K562 (cell line): ENCODE measurements at regions not wholly inside any gene's neighbourhood (a gene's known extent, or its start where the extent isn't known, plus 50 kb on each side); places are given as distances from the start of the nearest gene placed in this dataset.

Experiments used
- ATAC-seq: fragments of 200-7000 bp; cut with Tn5 transposase; 3 replicates; pipeline ENCODE4 v1.9.1; 2020; ENCODE audit warnings: moderate library complexity
- BruUV-seq: library from RNA; stranded (reverse); fragments of 400-500 nt; replicated peaks from 2 replicates; lab custom pipeline; 2021; lab: Mats Ljungman, UMichigan
- CTCF ChIA-PET: fragments of 300-600 bp; formaldehyde crosslinking; extraction: SDS; loops from one replicate; lab custom pipeline; 2021; ENCODE audit warnings: low intra/inter-chr PET ratio; lab: Yijun Ruan, JAX
- POLR2A ChIA-PET: fragments of 300-600, 350-650 bp; sonication (Branson Sonifier 250); formaldehyde crosslinking; extraction: SDS; loops from one replicate; lab custom pipeline; 2021; ENCODE audit warnings: antibody characterized with exemption, inconsistent platforms; lab: Yijun Ruan, JAX
- DNase-seq, 4 experiments: peaks; one replicate each; pipeline versions ENCODE4 v3.0.0 to v3.0.0-alpha.2; 2011 to 2018; ENCODE audit warnings: low spot score in 3 of 4, mixed read lengths in 3 of 4; ENCODE audit errors: extremely low read depth in 1 of 4
- FAIRE-seq: peaks from 2 replicates; lab custom pipeline; 2011; peaks lifted over from hg19 to GRCh38; lab: Jason Lieb, UNC
- H2AFZ ChIP-seq: 2 replicates; pipeline ENCODE4 v1.6.0; 2011; ENCODE audit warnings: low read depth, low read length, control low read depth, inconsistent platforms
- H3K27ac ChIP-seq: fragments of 200-600 bp; 3 replicates; pipeline ENCODE4 v1.8.0; 2011; ENCODE audit warnings: low read depth, mild to moderate bottlenecking, control low read depth, inconsistent platforms, low read length, moderate library complexity, mixed read lengths; ENCODE audit errors: extremely low read depth
- H3K27me3 ChIP-seq, 2 experiments: fragments of 300-600 bp in 1 of 2; 2 replicates in 1 of 2; 3 replicates in 1 of 2; pipeline versions ENCODE4 v1.6.0 to v1.8.0; 2011; ENCODE audit warnings: inconsistent platforms in 2 of 2, low read length in 2 of 2, mild to moderate bottlenecking in 1 of 2, mixed read lengths in 1 of 2, moderate library complexity in 1 of 2; ENCODE audit not compliant: control insufficient read depth in 2 of 2, insufficient read depth in 2 of 2
- H3K36me3 ChIP-seq: fragments of 300-600 bp; 3 replicates; pipeline ENCODE4 v1.8.0; 2011; ENCODE audit warnings: mild to moderate bottlenecking, low read length, inconsistent platforms; ENCODE audit not compliant: control insufficient read depth, insufficient read depth
- H3K4me1 ChIP-seq, 2 experiments: fragments of 200-600 bp in 1 of 2; replicated peaks in 1 of 2; 2 replicates in 1 of 2; 3 replicates in 1 of 2; pipeline versions ENCODE4 v1.5.1 to v1.8.0; 2011; ENCODE audit warnings: inconsistent platforms in 2 of 2, low read length in 2 of 2, mild to moderate bottlenecking in 1 of 2, mixed read lengths in 1 of 2, moderate library complexity in 1 of 2; ENCODE audit not compliant: control insufficient read depth in 2 of 2, insufficient read depth in 2 of 2
- H3K4me2 ChIP-seq: 2 replicates; pipeline ENCODE4 v1.6.1; 2011; ENCODE audit warnings: low read length, control low read depth, inconsistent platforms, mixed read lengths; ENCODE audit not compliant: insufficient read depth
- H3K4me3 ChIP-seq: fragments of 200-600 bp; sonication (generic), shearing (Covaris generic); 2 replicates; pipeline ENCODE4 v1.5.1; 2016; ENCODE audit warnings: control low read depth, inconsistent platforms
- H3K79me2 ChIP-seq: fragments of 200-600 bp; 3 replicates; pipeline ENCODE4 v1.8.0; 2011; ENCODE audit warnings: low read length, inconsistent platforms; ENCODE audit not compliant: control insufficient read depth, insufficient read depth
- H3K9ac ChIP-seq, 2 experiments: 2 replicates each; pipeline versions ENCODE4 v1.6.0 to v1.6.1; 2011; ENCODE audit warnings: low read depth in 2 of 2, low read length in 2 of 2, control low read depth in 1 of 2, inconsistent platforms in 1 of 2, mild to moderate bottlenecking in 1 of 2, mixed read lengths in 1 of 2; ENCODE audit not compliant: insufficient read depth in 1 of 2
- H3K9me1 ChIP-seq: one replicate; pipeline ENCODE4 v1.6.0; 2011; ENCODE audit warnings: inconsistent platforms, mild to moderate bottlenecking, low read length, moderate library complexity; ENCODE audit not compliant: control insufficient read depth, insufficient read depth
- H3K9me3 ChIP-seq: replicated peaks from 2 replicates; pipeline ENCODE4 v1.5.1; 2011; ENCODE audit warnings: low read depth, low read length, inconsistent platforms; ENCODE audit not compliant: control insufficient read depth, insufficient read depth
- H4K20me1 ChIP-seq: replicated peaks from 2 replicates; pipeline ENCODE4 v1.6.1; 2011; ENCODE audit warnings: low read length, inconsistent platforms, mixed read lengths; ENCODE audit not compliant: control insufficient read depth, insufficient read depth
- ARID1B ChIP-seq: fragments of 450-650 bp; IDR thresholded peaks from 2 replicates; pipeline ENCODE4 v1.6.1; 2016; ENCODE audit warnings: antibody characterized with exemption, mild to moderate bottlenecking, inconsistent platforms
- BCL6 ChIP-seq: fragments of 250-450 bp; sonication (Bioruptor Pico); IDR thresholded peaks from 2 replicates; pipeline ENCODE4 v1.4.0; 2020
- BRD4 ChIP-seq: fragments of 200-600 bp; sonication (generic); IDR thresholded peaks from 2 replicates; pipeline ENCODE4 v1.6.1; 2017; ENCODE audit warnings: inconsistent platforms
- E2F6 ChIP-seq, 2 experiments: IDR thresholded peaks; 2 replicates each; pipeline ENCODE4 v1.6.1; 2011; ENCODE audit warnings: borderline replicate concordance in 1 of 2, control low read depth in 1 of 2, low read depth in 1 of 2, low read length in 1 of 2, mild to moderate bottlenecking in 1 of 2, mixed read lengths in 1 of 2, moderate library complexity in 1 of 2; ENCODE audit not compliant: insufficient read depth in 1 of 2, insufficient read length in 1 of 2, poor library complexity in 1 of 2, severe bottlenecking in 1 of 2; ENCODE audit errors: extremely low read depth in 1 of 2
- FIP1L1 ChIP-seq: fragments of 200-400 bp; formaldehyde crosslinking; IDR thresholded peaks from 2 replicates; pipeline ENCODE4 v1.6.1; 2018; ENCODE audit warnings: mild to moderate bottlenecking, low read depth, low read length; ENCODE audit not compliant: poor library complexity, severe bottlenecking
- FOXM1 ChIP-seq, 2 experiments: fragments of 450-650 bp in 1 of 2; sonication (generic) in 1 of 2; formaldehyde crosslinking in 1 of 2; IDR thresholded peaks; 2 replicates each; pipeline versions ENCODE4 v1.6.1 to v1.9.0; 2017 to 2022; ENCODE audit warnings: low read depth in 2 of 2, mild to moderate bottlenecking in 2 of 2, missing genetic modification reagents in 1 of 2, moderate library complexity in 1 of 2
- GATAD2A ChIP-seq: fragments of 450-650 bp; IDR thresholded peaks from 2 replicates; pipeline ENCODE4 v1.6.1; 2017
- HDAC1 ChIP-seq, 2 experiments: fragments of 450-650 bp; IDR thresholded peaks; 2 replicates each; pipeline ENCODE4 v1.6.1; 2016 to 2017; ENCODE audit warnings: inconsistent platforms in 1 of 2, mild to moderate bottlenecking in 1 of 2, moderate library complexity in 1 of 2
- ID3 ChIP-seq, 2 experiments: fragments of 250-450 bp in 1 of 2; fragments of 450-650 bp in 1 of 2; sonication (Bioruptor Pico) in 1 of 2; IDR thresholded peaks; 2 replicates each; pipeline versions ENCODE4 v1.6.1 to v1.8.0; 2016 to 2021; ENCODE audit warnings: mild to moderate bottlenecking in 2 of 2, moderate library complexity in 2 of 2, missing compliant biosample characterization in 1 of 2, missing genetic modification characterization in 1 of 2
- KHSRP ChIP-seq: fragments of 450-650 bp; IDR thresholded peaks from 2 replicates; pipeline ENCODE4 v1.6.1; 2017
- PCBP2 ChIP-seq: fragments of 200-400 bp; formaldehyde crosslinking; IDR thresholded peaks from 2 replicates; pipeline ENCODE4 v1.6.1; 2018; ENCODE audit warnings: low read length, low read depth, mild to moderate bottlenecking, moderate library complexity; ENCODE audit not compliant: poor library complexity, severe bottlenecking
- POLR2A ChIP-seq: fragments of 450-650 bp; conservative IDR thresholded peaks from 2 replicates; pipeline ENCODE4 v1.6.1; 2016
- RBM17 ChIP-seq: fragments of 200-400 bp; formaldehyde crosslinking; IDR thresholded peaks from 2 replicates; pipeline ENCODE4 v1.6.1; 2017; ENCODE audit warnings: low read depth, mild to moderate bottlenecking, low read length, borderline replicate concordance
- RBM39 ChIP-seq: fragments of 200-400 bp; formaldehyde crosslinking; optimal IDR thresholded peaks from 2 replicates; pipeline ENCODE3; 2018; ENCODE audit warnings: low read depth, low read length
- SIX5 ChIP-seq, 2 experiments: IDR thresholded peaks; 2 replicates each; pipeline ENCODE4 v1.6.1; 2011; ENCODE audit warnings: low read length in 2 of 2, borderline replicate concordance in 1 of 2, low read depth in 1 of 2, mild to moderate bottlenecking in 1 of 2, moderate library complexity in 1 of 2; ENCODE audit not compliant: insufficient read depth in 1 of 2
- SMAD3 ChIP-seq: fragments of 450-650 bp; formaldehyde crosslinking; conservative IDR thresholded peaks from 2 replicates; pipeline ENCODE4 v1.4.0; 2020; ENCODE audit warnings: mild to moderate bottlenecking
- SP1 ChIP-seq: sonication (generic); formaldehyde crosslinking; IDR thresholded peaks from 2 replicates; pipeline ENCODE4 v1.8.1; 2022; ENCODE audit warnings: mild to moderate bottlenecking, missing genetic modification reagents
- TFAM ChIP-seq: fragments of 250-450 bp; sonication (Bioruptor Pico); conservative IDR thresholded peaks from 2 replicates; pipeline ENCODE4 v1.5.0; 2021; ENCODE audit warnings: mild to moderate bottlenecking, moderate library complexity
- ZNF384 ChIP-seq: IDR thresholded peaks from 2 replicates; pipeline ENCODE4 v1.6.1; 2012; ENCODE audit warnings: low read depth, low read length, improper control_type of control experiment
- WGBS: fragments of 100-300 bp; shearing (Covaris generic); methylation state at CpG from one replicate; pipeline ENCODE4 v1.1.6; 2016; ENCODE audit warnings: low coverage, mixed read lengths; ENCODE audit not compliant: insufficient coverage; ENCODE audit errors: missing lambda C conversion rate; 5-methylcytosine and 5-hydroxymethylcytosine counted together
- in situ Hi-C: fragments of 300-500 bp; cut with MboI; formaldehyde crosslinking; loops from 4 replicates; pipeline ENCODE4 v1.15.0; 2018; ENCODE audit warnings: inconsistent platforms, mixed read lengths
- intact Hi-C: fragments of 100-400 bp; cut with micrococcal nuclease; formaldehyde crosslinking; loops from 2 replicates; pipeline ENCODE4 v1.14.2; 2022
- TF ChIP-seq, protein P1 (sequence below): sonication (generic); formaldehyde crosslinking; IDR thresholded peaks from 2 replicates; pipeline ENCODE4 v1.8.0; 2022; ENCODE audit warnings: mild to moderate bottlenecking, missing genetic modification reagents, borderline replicate concordance

GRCh38 chr10:90337316-90337715 lies 520.5 kb downstream of the HTR7 start:
- POLR2A ChIA-PET, result no interaction called here
- H3K36me3 ChIP-seq, result no peaks in the 10 kb centered on the region
- TF ChIP-seq BRD4 (no peak), ARID1B (no peak), HDAC1 (IDR thresholded peaks at IDR 0.05) (no peak), TFAM (CRISPR knock-in tag) (no peak), POLR2A (no peak), ID3 (CRISPR knock-in tag; IDR thresholded peaks at IDR 0.05) (no peak), ID3 (tag; IDR thresholded peaks at IDR 0.05) (no peak), GATAD2A (no peak), E2F6 (IDR thresholded peaks at IDR 0.05; ENCODE audit: borderline replicate concordance in 1 of 2, extremely low read depth in 1 of 2, insufficient read depth in 1 of 2, insufficient read length in 1 of 2, low read depth in 1 of 2, low read length in 1 of 2, poor library complexity in 1 of 2, severe bottlenecking in 1 of 2) (no peak), SP1 (no peak), RBM17 (no peak), SIX5 (IDR thresholded peaks at IDR 0.05; ENCODE audit: borderline replicate concordance in 1 of 2, insufficient read depth in 1 of 2, low read depth in 1 of 2, low read length in 2 of 2) (no peak), SMAD3 (CRISPR knock-in tag) (no peak), FIP1L1 (no peak), PCBP2 (no peak), BCL6 (CRISPR knock-in tag) (no peak), KHSRP (no peak), ZNF384 (no peak), FOXM1 (IDR thresholded peaks at IDR 0.05; ENCODE audit: low read depth) (no peak), FOXM1 (CRISPR knock-in tag; IDR thresholded peaks at IDR 0.05; ENCODE audit: low read depth) (no peak), RBM39 (no peak)
- TF ChIP-seq, protein P1, sequence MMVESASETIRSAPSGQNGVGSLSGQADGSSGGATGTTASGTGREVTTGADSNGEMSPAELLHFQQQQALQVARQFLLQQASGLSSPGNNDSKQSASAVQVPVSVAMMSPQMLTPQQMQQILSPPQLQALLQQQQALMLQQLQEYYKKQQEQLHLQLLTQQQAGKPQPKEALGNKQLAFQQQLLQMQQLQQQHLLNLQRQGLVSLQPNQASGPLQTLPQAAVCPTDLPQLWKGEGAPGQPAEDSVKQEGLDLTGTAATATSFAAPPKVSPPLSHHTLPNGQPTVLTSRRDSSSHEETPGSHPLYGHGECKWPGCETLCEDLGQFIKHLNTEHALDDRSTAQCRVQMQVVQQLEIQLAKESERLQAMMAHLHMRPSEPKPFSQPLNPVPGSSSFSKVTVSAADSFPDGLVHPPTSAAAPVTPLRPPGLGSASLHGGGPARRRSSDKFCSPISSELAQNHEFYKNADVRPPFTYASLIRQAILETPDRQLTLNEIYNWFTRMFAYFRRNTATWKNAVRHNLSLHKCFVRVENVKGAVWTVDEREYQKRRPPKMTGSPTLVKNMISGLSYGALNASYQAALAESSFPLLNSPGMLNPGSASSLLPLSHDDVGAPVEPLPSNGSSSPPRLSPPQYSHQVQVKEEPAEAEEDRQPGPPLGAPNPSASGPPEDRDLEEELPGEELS (CRISPR knock-in tag), result no peak
- TF ChIP-seq, all 486 proteins: peak for 0
- Histone ChIP-seq H3K9me3 (no peaks in the 10 kb centered on the region), H4K20me1 (no peaks in the 10 kb centered on the region), H3K27ac (no peak overlapping the region), H3K79me2 (no peaks in the 10 kb centered on the region), H3K27me3 (no peaks in the 10 kb centered on the region), H3K4me1 (no peaks in the 10 kb centered on the region), H3K9me1 (no peaks in the 10 kb centered on the region), H3K4me3 (no peak overlapping the region), H3K9ac (no peak overlapping the region), H2AFZ (no peak overlapping the region), H3K4me2 (no peak overlapping the region)
- in situ Hi-C loops (no loop called here), intact Hi-C loops (no loop called here)
- ATAC-seq, result no peak
- FAIRE-seq, result no peak
- no TSS peak for BruUV-seq
- CTCF ChIA-PET, result no interaction called here
- no peak for DNase-seq
- WGBS, result 0% methylated on average over 1 of the region's 1 CpG
